GM21528 (cell line): ENCODE measurements at regions not wholly inside any gene's neighbourhood (a gene's known extent, or its start where the extent isn't known, plus 50 kb on each side); places are given as distances from the start of the nearest gene placed in this dataset.
"Not testable (repeated sequence)": the region's sequence is repeated elsewhere in the genome, so short reads cannot be mapped to it uniquely, and the experiment has no call there.

Experiments used
- ATAC-seq: cut with Tn5 transposase; IDR thresholded peaks from one replicate; pipeline ENCODE4 v1.9.1; 2021; ENCODE audit warnings: mild to moderate bottlenecking, moderate library complexity; ENCODE audit not compliant: unreplicated experiment, low FRiP score

DNA sequence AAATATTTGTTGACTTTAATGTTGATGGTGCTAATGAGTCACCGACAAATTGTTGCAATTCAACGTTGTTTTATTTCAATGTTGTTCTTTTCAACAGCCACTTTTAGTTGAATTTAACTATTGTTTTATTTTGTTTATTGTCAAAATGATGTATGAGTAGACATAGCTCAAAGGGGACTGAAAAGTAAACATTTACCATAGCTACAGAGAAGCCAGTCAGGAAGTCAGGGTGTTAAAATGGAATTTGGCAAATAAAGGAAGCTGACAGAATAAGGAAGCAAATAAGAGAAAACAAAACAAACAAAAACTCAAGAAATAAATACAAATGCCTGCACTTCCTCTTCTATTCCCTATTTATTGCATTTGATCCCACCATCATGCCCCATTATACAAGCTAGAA, 648.4 kb upstream of the HTR2C start:
- no peak for ATAC-seq

DNA sequence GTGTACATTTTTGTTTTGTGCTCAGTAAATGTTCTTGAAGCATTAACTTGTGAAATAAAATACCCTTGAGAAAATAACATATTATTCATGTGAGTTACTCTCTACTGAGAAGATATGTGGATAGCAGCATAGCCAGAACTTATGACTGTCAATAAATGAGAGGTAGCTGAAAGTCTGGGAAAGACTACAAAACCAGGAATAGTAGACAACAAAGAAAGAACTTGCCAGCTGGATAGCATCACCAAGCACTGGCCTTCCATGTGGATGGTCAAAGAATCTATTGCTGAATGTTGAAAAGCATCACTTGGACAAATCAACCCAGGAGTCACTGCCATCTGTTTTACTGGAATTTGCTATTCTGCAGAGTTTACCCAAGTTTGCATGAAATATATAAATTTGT, 650.0 kb upstream of the HTR2C start:
- no peak for ATAC-seq

DNA sequence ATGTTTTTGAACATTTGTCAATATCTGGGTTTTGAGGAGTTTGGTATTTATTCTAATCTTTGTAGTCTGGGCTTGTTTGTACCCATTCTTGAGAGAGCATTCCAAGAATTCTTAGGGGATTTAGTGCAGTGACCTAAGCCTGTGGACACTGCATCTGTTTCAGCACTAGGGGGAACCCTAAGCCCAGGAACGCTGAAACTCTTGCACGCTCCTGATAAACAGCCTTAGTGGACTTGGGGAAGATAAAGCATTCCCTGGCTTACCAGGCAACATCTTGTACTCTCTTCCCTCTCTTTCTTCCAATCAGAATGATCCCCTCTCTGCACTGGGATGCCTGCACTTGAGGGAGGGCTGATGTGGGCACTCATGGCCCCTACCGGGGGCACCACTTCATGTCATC, 654.9 kb upstream of the HTR2C start:
- no peak for ATAC-seq

DNA sequence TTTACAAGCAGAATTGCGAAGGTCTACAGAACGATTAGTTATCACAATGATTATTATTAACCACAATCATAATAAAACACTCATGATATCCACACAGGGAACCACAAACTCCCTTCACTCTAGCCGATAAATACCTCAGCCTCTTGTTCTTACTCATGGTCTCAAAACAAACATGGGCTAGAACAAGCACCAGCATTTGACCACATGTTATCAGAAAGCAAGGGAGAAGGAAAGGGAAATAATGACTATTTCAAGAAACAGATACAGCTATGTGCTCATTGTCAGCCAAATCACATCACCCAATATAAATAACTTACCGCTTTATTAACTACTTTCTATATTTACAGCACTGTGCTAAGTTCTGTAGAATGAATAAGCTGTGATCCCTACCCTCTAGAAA, 663.2 kb upstream of the HTR2C start:
- ATAC-seq: no peak

DNA sequence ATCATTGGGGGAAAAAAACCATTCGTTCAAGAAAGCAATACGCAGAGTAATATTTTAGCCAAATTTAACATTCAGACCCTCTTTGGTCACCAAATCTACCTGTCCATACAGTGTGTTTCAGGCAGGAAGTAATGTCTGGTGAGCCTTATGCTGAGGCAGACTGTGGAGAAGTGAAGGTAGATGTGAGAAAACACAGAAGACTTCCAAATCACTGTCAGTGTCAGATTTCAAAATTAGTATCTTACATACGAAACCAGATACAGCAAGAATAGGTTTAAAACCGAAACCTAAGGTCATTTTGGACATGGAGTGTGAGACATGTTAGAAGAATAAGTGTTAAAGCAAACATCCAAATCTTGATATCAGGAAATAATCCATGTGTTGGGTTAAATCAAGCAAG, 664.5 kb upstream of the HTR2C start:
- no peak for ATAC-seq

DNA sequence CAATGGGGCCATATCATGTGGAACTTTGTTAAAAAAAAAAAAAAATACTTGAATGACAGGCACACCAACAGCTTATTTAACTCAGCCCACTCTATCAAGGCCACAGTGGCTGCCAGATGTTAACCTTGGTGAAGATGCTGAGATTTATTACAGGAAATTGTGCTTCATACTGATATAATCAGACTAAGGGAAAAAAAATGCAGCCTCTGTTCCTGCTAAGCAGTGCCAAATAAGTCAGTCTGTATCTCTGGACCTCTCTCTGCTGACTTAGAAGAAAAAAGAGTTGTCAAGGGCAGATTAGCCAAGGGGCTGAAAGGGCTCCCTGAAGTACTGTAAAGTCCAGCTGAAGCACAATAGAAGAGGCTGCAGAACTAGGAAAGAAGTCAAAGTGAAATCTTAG, 677.7 kb upstream of the HTR2C start:
- ATAC-seq: no peak

DNA sequence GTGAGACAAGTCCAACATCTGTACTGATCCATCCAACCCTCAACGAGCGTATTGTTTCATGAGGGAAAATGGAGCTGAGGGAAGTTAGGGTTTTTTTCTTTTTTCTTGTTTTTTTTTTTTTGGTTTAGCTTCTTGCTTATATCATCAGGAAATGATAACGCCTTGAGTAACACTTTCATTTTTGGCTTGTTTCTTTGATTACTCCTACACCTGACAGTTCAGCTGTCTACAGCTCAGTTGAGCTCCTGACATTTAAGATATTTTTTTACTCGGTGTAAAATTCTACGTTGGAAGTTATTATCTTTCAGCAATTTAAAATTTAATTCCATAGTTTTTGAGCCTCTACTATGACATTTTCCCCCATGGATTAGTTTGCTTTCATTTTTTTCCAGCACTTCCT, 691.0 kb upstream of the HTR2C start:
- ATAC-seq: no peak

DNA sequence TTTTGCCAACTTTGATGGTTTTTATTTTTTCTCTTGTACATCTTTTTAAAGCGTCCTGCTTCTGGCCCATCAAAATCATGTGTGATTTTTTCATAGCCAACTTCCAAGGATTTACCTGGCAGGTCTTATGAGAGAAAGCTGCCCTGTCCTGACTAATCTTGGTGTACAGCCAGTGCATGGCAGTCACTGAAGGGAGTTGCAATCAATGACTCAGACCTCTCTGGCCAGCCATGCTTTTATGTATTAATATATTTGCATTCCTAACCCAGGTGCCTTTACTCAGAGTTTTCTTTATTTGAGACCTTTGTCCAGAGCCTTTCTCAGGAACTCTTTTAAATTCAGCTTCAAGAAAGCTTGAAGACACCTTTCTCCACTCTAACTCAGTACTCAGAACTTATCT, 691.5 kb upstream of the HTR2C start:
- ATAC-seq: no peak

DNA sequence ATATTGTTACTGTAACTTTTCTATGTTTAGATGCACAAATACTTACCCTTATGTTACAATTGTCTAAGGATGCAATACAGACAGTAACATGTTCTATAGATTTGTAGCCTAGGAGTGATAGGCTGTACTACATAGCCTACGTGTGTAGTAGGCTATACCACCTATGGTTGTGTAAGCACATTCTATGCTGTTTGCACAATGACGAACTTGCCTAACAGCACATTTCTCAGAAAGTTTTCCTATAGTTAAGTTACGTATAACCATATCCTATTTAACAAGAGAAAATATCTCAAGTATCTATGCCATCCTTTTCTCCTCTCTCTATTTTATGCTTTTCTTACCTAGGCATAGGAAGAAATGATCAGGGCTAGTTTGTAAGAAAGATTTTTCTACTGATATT, 710.8 kb upstream of the HTR2C start:
- ATAC-seq: no peak

DNA sequence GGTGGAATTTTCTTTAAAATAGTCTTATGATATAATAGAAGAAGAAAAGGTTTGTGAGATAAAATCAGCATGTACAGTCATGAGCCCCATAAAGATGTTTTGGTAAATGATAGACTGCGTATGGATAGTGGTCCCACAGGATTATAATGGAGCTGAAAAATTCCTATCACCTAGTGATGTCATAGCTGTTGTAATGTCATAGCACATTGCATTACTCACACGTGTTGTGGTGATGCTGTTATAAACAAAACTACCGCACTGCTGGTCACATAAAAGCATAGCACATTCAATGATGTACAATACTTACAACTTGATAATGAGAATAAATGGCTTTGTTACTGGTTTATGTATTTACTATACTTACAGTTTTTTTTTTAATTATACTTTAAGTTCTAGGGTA, 715.2 kb upstream of the HTR2C start:
- no peak for ATAC-seq

DNA sequence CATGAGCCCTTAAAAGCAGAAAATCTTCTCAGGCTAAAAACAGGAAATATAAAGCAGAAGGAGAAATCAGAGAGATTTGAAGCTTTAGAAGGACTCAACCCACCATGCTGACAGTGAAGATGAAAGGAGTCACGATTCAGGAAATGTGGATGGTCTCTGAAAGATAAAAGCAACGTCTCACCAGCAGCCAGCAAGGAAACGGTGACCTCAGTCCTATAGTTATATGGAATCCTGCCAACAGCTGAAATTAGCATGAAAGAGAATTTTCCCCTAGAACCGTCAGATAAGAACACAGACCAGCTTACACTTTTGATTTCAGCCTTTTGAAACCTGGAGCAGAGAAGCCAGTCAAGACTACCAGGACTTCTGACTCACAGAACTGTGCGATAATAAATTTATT, 715.7 kb upstream of the HTR2C start:
- no peak for ATAC-seq

DNA sequence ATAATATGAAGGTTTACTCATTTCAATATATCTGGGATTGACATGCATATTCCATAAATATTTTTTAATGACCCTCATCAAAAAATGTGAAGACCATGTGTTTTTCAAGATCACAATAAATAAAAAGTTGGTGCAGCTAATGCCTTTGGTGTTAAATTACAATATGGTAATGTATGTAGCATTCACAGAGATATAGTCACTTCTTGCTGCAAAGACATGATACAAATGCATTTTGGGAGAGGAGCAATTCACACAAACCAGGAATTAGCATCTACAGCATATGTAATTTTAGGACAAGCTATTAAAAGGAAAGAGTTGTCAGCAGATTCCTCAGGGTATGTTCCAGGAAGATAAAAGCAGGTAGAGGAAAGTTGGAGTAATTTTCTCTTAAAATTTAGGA, 734.5 kb upstream of the HTR2C start:
- no peak for ATAC-seq

DNA sequence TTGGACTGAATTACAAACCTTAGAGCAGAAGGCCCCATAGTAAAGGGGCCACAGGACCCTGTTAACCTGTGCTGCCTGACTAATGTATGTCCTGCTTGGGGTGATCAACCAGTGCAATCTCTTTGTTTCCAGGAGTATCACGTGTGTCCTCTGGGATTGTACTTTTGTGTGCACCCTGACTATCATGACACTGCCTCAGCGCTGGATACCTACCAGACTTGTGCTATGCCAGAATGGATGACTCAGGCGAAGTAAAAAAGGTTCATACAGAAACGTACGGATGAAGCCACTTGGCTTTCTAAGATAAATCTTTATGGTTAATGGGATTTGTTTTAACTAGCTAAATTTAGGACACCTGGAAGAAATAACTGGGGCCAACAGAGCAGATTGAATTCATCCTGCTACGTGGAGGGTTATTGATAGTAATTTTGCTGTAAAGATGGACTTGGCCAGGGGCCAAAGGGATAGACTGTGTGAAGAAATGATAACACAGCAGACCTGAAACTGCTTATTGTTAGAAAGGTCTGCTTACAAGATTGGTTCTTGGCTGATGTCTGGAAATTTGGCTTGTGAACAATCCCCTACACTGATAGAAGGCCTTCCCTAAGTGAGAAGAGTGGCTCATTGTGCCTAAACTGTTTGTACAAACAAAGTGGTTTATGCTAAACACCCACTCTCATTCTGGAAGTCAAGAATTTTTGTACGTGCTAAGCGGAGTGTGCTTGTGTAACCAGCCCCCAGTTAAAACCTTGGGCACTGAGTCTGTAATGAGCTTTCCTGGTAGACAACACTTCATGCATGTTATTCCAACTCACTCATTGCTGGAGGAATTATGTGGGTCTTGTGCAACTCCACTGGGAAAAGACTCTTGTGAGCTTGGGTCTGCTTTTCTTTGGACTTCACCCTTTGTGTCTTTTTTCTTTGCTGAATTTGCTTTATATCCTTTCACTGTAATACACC, 750.5 kb upstream of the HTR2C start:
- no peak for ATAC-seq

DNA sequence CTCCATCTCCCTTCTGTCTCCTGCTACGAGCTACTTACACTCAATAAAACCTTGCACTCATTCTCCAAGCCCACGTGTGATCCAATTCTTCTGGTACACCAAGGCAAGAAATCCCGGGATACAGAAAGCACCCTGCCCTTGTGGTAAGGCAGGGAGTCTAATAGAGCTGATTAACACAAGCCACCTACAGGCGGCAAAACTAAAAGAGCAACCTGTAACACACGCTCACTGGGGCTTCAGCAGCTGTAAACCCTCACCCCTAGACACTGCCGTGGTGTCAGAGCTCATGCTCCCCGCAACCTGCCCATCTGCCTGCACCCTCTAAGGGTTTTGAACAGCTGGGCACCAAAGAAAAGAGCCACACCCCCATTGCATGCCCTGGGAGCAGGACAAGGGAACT, 755.4 kb upstream of the HTR2C start:
- ATAC-seq: no peak

DNA sequence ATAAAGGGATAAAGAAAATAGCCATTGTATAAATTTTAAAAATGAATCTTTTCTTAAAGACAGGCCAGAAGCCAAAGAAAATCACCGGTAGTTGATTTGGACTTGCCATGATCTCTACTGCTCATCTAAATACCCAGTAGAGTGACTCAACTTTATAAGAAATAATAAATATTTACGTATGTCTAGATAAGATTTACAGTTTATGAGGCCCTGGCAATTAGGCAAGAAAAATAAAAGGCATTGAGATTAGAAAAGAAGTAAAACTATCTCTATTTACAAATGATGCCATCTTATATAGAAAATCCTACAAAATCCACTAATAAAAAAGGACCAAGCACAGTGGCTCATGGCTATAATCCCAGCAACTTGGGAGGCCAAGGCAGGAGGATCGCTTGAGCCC, 765.5 kb upstream of the HTR2C start:
- ATAC-seq: no peak

DNA sequence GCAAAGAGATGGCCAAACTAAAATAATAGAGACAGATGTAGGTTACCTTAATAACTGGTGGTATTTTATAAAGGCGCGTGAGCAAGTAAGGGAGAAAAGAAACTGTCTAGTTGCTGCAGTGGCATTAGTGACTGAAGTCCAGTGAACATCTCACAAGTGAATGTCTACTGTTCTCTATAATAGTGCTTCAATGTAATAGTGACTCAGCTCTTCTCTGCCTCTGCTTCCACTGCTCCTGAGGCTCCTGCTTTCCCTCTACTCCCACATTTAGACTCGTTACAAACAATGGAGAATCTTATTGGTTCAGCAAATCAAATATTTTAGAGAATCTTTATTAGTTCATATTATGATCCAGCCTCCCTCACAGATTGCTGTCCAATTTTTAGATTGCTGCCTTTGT, 779.1 kb upstream of the HTR2C start:
- no peak for ATAC-seq

DNA sequence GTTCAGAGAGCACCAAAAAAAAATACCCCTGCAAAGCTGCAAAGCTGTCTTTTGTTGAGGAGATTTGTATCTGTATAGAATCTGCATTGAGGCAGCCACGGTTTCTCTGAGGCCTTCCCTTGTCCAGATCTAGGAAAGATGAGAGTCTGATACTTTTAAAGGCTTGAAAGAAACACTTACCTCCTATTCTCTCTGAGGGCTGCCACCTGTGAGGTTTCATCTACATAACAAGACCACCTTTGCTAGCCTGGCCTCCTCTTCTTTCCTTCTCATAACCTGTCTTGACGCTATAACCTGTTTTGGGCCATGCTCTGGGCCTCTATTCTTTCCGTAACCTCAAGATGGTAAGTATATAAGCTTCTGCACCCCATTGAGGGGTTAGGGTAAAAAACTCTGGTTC, 779.6 kb upstream of the HTR2C start:
- ATAC-seq: no peak

DNA sequence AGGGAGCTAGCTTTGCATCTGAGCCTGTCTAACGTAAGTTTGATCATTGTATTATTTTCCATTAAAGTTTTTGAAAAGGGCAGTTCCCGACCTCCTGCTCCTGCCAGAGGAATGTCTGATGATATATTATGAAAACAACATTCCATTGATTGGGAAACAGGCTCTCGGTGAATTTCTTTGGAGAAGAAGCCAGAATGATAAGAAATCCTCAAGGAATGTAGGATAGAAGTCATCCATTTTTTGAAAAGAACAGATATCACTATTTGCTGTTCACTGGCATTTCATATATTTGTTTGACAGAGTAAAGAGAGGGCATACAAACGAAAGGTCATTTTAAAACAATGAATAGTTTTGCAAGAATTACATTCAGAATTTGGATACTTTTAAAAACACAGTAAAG, 781.0 kb upstream of the HTR2C start:
- ATAC-seq: no peak

DNA sequence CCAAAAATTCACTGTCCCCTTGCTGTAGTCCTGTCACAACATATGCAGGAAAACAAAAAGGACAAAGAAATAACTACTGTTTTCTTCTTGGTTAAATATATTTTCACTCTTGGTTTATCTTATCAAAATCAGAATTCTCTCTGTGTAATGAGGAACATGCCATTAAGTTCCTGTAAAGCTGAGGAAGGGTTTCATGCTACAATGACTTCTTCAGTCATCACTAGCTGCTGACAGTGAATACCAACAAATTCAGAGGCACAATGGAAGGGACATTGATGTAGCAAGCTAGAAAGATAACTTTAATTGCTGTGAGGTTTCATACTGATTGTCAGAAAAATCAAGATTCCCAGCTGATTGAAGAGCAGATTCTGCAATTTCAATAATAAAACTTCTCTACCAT, 782.9 kb upstream of the HTR2C start:
- no peak for ATAC-seq

DNA sequence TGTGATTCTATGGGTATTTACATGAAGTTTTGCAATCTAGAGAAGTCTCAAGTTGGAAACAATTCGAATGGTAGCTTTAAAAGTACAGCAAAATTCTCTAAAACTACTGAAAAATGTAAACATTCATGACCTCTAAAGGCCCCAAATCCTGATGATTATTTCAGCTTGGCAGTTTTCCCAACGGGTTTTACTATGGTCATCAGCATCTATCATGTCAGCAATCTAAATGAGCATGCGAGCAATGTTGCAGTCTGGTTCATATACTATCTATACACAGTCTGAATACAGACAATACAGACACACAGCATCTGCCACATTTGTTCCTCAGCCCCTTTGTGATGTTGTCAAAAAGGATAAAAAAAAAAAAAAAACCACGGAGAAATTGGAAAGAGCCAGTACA, 790.3 kb upstream of the HTR2C start:
- no peak for ATAC-seq

DNA sequence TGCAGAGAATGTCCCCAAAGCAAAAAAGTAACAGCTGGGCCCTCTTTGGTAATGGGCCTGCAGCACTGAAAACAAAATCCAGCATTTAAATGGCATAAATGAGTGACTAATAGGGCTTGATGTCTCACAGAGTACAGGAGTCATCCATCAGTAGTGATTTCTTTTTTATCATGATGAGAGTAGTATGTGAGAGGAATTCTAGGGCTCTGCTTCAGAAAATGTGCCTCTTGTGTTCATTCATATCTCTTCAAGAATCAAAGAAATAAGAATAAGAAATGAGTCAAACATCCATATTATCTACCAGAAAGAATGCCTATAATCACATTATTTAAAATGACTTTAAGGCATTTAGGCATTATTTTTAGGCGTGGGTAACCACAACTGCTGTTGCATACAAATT, 792.9 kb upstream of the HTR2C start:
- no peak for ATAC-seq

DNA sequence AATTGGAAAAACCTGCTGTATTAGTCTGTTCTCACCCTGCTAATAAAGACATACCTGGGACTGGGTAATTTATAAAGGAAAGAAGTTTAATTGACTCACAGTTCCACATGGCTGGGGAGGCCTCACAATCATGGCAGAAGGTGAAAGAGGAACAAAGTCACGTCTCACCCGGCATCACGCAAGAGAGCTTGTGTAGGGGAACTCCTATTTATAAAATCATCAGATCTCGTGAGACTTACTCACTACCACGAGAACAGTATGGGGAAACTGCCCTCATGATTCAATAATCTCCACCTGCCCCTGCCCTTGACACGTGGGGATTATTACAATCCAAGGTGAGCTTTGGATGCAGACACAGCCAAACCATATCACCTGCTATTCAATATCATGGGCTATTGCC, 799.1 kb upstream of the HTR2C start:
- not testable (repeated sequence) for ATAC-seq

DNA sequence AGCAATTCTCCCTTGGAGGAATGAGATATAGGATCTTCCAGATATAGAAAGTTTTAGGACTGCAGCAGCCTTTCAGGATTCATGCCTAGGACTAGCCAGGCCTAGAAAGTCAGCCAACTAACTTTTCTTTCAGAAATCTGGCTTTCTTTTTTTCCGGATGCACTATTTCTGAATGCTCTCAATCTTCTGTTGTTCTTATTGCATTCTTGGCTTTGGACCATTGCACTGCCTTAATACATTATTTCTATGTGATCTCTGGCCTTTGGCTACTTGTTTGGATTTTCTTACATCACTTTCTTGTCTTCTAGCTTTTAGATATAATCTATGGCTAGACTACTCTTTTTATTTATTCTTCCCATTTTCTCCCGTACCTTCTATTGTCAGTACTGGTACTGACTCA, 813.1 kb upstream of the HTR2C start:
- ATAC-seq: no peak
